LNCAP (cell line): ENCODE measurements at regions not wholly inside any gene's neighbourhood (a gene's known extent, or its start where the extent isn't known, plus 50 kb on each side); places are given as distances from the start of the nearest gene placed in this dataset.

Experiments used
- CTCF ChIP-seq: fragments of 450-650 bp; IDR thresholded peaks from 2 replicates; pipeline ENCODE4 v1.5.1; 2017; ENCODE audit warnings: mild to moderate bottlenecking

DNA sequence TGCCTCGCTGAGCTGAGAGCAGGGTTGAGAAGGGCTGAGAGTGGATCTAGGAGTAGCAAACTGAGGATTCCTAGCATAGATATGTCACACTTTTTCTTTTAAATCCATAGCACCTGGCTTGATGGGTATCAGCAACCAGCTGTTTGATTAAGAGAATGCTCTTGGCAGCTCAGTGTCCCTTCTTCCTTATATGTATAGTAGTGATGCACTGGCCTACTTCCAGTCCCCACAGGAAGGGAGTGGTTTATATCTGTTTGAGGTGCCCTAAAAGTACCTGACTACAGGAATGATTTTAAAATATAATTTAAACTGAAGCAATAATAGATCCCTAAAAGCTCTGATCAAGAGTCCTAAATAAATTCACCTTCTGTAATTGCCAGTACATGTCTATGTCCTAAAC, 546.8 kb upstream of the ZNF608 start:
- TF ChIP-seq CTCF, result no peak

- no peak for TF ChIP-seq CTCF
Observed at GRCh38 chr5:125293726-125294125, 547.3 kb upstream of the ZNF608 start.

GRCh38 chr5:125294844-125295243, 548.4 kb upstream of the ZNF608 start:
- no peak for TF ChIP-seq CTCF

DNA sequence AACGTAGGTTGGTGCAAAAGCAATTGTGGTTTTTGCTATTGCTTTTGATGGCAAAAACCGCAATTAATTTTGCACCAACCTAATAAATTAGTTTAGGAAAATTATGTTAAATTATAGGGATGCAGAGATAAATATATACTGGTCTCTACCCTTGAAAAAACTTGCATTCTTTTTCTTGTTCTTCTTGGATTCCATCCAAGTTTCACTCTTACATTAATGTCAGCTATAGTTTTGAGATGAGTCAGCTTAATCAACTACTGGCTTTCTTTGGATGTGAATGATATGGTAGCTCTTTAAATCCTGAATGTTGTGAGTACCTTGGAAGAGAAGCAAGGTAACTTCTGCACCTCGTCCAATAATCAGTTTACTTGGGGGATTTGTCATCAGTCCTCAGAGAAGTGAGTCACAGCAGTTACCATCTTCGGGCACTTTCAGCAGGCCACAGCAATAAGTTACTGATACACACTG, 549.0 kb upstream of the ZNF608 start:
- TF ChIP-seq CTCF, result no peak

- TF ChIP-seq CTCF, result no peak
Observed at GRCh38 chr5:125298258-125298657, 551.8 kb upstream of the ZNF608 start.

DNA sequence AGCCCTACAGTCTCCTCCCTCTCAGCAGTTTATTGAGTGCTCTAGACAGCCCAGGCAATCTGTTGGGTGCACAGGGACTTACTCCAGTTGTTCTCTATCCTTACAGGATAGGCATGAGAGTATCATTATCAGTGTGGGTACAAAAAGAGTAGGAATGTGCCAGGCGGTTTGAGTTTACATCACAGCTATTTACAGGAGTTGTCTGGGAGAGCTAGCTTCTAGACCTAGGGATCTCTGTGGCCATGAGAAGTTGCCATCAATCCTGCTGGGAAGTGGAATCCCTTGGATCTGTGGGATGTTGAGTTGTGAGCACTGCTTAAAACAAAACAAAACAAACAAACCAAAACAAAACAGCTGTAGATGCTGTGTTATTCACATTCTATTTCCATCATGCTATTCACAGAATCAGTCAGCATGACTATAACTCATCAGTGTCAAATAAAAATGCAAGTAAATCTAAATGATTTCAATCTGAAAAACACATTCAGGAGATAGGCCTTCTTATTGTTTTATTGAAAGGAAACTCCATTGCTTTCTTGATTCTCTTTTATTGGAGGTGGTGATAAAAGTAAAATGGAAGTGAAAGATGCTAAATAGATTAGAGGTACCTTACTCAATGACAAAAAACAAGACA, 552.4 kb upstream of the ZNF608 start:
- TF ChIP-seq CTCF, result no peak

- no peak for TF ChIP-seq CTCF
Observed at GRCh38 chr5:125301711-125302110, 555.3 kb upstream of the ZNF608 start.

DNA sequence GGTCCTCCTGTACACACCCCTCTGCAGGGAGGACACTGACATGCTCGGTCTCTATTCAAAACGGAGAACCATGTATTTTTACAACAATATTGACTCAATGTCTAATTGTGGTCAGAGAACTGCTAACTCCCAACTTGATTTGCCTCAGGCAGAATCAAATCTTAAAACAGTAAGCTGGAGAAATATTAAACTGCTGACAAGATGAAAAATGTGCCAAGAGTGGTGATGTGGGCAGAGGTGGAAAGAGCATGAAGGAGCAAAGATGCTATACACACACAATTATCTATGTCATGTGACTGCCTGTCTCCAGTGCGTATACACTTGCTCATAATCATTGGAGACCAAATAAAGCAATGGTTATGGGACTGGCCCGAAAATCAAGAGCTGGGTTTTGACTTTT, 556.1 kb upstream of the ZNF608 start:
- TF ChIP-seq CTCF, result no peak
